ENCODE measurements at regions not wholly inside any gene's neighbourhood (a gene's known extent, or its start where the extent isn't known, plus 50 kb on each side); places are given as distances from the start of the nearest gene placed in this dataset.

DNA sequence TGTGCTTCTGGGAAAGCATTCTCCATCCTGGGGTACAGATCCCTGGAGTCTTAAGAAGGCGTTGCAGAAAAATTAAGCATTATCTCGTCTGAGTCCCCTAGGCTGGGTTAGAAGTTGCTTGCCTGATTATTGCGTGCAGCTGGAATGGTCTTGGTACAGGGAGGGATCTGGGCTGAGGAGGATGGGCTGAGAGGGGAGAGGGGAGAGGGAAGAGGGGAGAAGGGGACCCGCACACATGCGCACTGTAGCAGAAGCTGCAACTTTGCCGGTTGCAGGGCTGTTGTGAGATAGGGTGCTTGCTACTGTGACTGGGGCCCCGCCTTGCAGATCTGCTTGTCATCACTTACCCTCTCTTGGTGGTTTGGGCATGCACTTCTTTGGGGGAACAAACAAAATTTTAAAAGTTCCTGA, 316.8 kb downstream of the DLEU7 start:
- H3K4me2 ChIP-seq (ENCODE audit: low read depth, low read length, poor library complexity, severe bottlenecking): peak overlapping the region; percentile 83

DNA sequence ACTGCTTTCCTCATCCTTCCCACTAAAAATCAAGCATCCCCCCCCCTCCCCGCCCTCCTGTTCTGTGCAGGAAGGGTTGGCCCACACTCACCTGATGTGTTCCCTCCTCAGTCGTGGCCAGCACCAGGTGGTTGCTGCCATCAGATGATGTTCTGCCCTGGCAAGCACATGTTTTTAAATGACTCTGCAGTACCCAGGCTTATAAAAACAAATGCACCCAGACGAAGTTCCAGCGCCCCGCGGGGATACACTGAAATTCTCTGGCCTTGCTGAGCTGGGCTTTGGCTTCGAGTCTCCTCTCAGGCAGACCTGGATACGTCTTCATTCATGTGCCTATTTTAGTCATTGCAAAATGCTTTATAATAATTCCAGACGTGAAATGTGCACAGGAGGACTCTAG, 316.3 kb downstream of the DLEU7 start:
- peak overlapping the region; percentile 66 for H2AFZ ChIP-seq (ENCODE audit: low read depth, low read length, severe bottlenecking)
- peak overlapping the region; percentile 83 for H3K4me2 ChIP-seq (ENCODE audit: low read depth, low read length, poor library complexity, severe bottlenecking)
- TF ChIP-seq CTCF (IDR thresholded peaks at IDR 0.05; ENCODE audit: insufficient read depth, low read length, poor library complexity, severe bottlenecking) (no peak), EZH2phosphoT487 (conservative IDR thresholded peaks at IDR 0.05; ENCODE audit: low read length) (no peak)
- peak overlapping the region; percentile 61 for H3K9ac ChIP-seq (ENCODE audit: low read length)
- no peaks in the 10 kb centered on the region for H3K79me2 ChIP-seq (ENCODE audit: insufficient read depth, low read length)
- H3K36me3 ChIP-seq (ENCODE audit: low read length): no peaks in the 10 kb centered on the region
- H3K4me3 ChIP-seq (ENCODE audit: insufficient read depth, low read length, poor library complexity, severe bottlenecking): peak overlapping the region; percentile 43
- H3K9me3 ChIP-seq (ENCODE audit: insufficient read depth, low read length): no peaks in the 10 kb centered on the region
- peaks cover 25% of the 10 kb centered on the region for H3F3A ChIP-seq (ENCODE audit: insufficient read depth)
- H3K27me3 ChIP-seq (ENCODE audit: low read length): no peaks in the 10 kb centered on the region
- H4K20me1 ChIP-seq (ENCODE audit: low read depth, low read length): no peaks in the 10 kb centered on the region
- H3K9me2 ChIP-seq (replicated peaks; ENCODE audit: insufficient read depth, low read length): no peaks in the 10 kb centered on the region
- peak overlapping the region; percentile 94 for H3K27ac ChIP-seq (ENCODE audit: low read depth, low read length)

More for the DNA sequence above, 316.8 kb downstream of the DLEU7 start:
- no peaks in the 10 kb centered on the region for H3K27me3 ChIP-seq (ENCODE audit: low read length)
- H4K20me1 ChIP-seq (ENCODE audit: low read depth, low read length): no peaks in the 10 kb centered on the region
- peaks cover 25% of the 10 kb centered on the region for H3F3A ChIP-seq (ENCODE audit: insufficient read depth)
- H3K27ac ChIP-seq (ENCODE audit: low read depth, low read length): peak overlapping the region; percentile 94
- peak overlapping the region; percentile 61 for H3K9ac ChIP-seq (ENCODE audit: low read length)
- H2AFZ ChIP-seq (ENCODE audit: low read depth, low read length, severe bottlenecking): peak overlapping the region; percentile 55
- no peaks in the 10 kb centered on the region for H3K79me2 ChIP-seq (ENCODE audit: insufficient read depth, low read length)
- no peaks in the 10 kb centered on the region for H3K36me3 ChIP-seq (ENCODE audit: low read length)
- TF ChIP-seq CTCF (IDR thresholded peaks at IDR 0.05; ENCODE audit: insufficient read depth, low read length, poor library complexity, severe bottlenecking): no peak
- TF ChIP-seq EZH2phosphoT487 (conservative IDR thresholded peaks at IDR 0.05; ENCODE audit: low read length): no peak
- no peaks in the 10 kb centered on the region for H3K9me3 ChIP-seq (ENCODE audit: insufficient read depth, low read length)
- peak overlapping the region; percentile 41 for H3K4me3 ChIP-seq (ENCODE audit: insufficient read depth, low read length, poor library complexity, severe bottlenecking)
- no peaks in the 10 kb centered on the region for H3K9me2 ChIP-seq (replicated peaks; ENCODE audit: insufficient read depth, low read length)

- no peaks in the 10 kb centered on the region for H3K27me3 ChIP-seq (ENCODE audit: low read length)
- H3F3A ChIP-seq (ENCODE audit: insufficient read depth): peaks cover 25% of the 10 kb centered on the region
- H3K36me3 ChIP-seq (ENCODE audit: low read length): no peaks in the 10 kb centered on the region
- H3K4me2 ChIP-seq (ENCODE audit: low read depth, low read length, poor library complexity, severe bottlenecking): peak overlapping the region; percentile 83
- no peaks in the 10 kb centered on the region for H3K9me3 ChIP-seq (ENCODE audit: insufficient read depth, low read length)
- H3K79me2 ChIP-seq (ENCODE audit: insufficient read depth, low read length): no peaks in the 10 kb centered on the region
- H3K9ac ChIP-seq (ENCODE audit: low read length): peak overlapping the region; percentile 61
- H4K20me1 ChIP-seq (ENCODE audit: low read depth, low read length): no peaks in the 10 kb centered on the region
- H3K9me2 ChIP-seq (replicated peaks; ENCODE audit: insufficient read depth, low read length): no peaks in the 10 kb centered on the region
- H2AFZ ChIP-seq (ENCODE audit: low read depth, low read length, severe bottlenecking): peak overlapping the region; percentile 66
- TF ChIP-seq CTCF (IDR thresholded peaks at IDR 0.05; ENCODE audit: insufficient read depth, low read length, poor library complexity, severe bottlenecking) (no peak), EZH2phosphoT487 (conservative IDR thresholded peaks at IDR 0.05; ENCODE audit: low read length) (no peak)
- H3K27ac ChIP-seq (ENCODE audit: low read depth, low read length): peak overlapping the region; percentile 94
- peak overlapping the region; percentile 43 for H3K4me3 ChIP-seq (ENCODE audit: insufficient read depth, low read length, poor library complexity, severe bottlenecking)
Measured at GRCh38 chr13:50527612-50528509, 315.6 kb downstream of the DLEU7 start.

All from SU-DHL-6 (cell line).